Suprapubic skin (tissue), 4 donors: ENCODE measurements at regions not wholly inside any gene's neighbourhood (a gene's known extent, or its start where the extent isn't known, plus 50 kb on each side); places are given as distances from the start of the nearest gene placed in this dataset.

Source experiments
- CTCF ChIP-seq, 2 donors: fragments of 200-600 bp in 1 of 2; fragments of 450-650 bp in 1 of 2; sonication (generic) in 1 of 2; IDR thresholded peaks; one replicate each; pipeline ENCODE4 v1.5.1; 2016 to 2019; ENCODE audit warnings: antibody characterized with exemption in 2 of 2, mild to moderate bottlenecking in 1 of 2, moderate library complexity in 1 of 2
- EP300 ChIP-seq: sonication (generic); formaldehyde crosslinking; IDR thresholded peaks from one replicate; pipeline ENCODE4 v1.6.1; 2017; ENCODE audit warnings: antibody characterized with exemption
- POLR2A ChIP-seq, 2 donors: fragments of 450-650 bp; IDR thresholded peaks; one replicate each; pipeline ENCODE4 v1.6.1; 2017; ENCODE audit warnings: antibody characterized with exemption in 2 of 2, mild to moderate bottlenecking in 2 of 2, moderate library complexity in 2 of 2
- POLR2AphosphoS5 ChIP-seq, 3 donors: sonication (generic); formaldehyde crosslinking; IDR thresholded peaks; one replicate each; pipeline ENCODE4 v1.6.1; 2017; ENCODE audit warnings: antibody characterized with exemption in 3 of 3

GRCh38 chr7:25408012-25408687, 179.9 kb upstream of the NPVF start:
- TF ChIP-seq CTCF (IDR thresholded peaks at IDR 0.05) = no peak
- TF ChIP-seq EP300 = no peak
- no peak for TF ChIP-seq POLR2AphosphoS5 (IDR thresholded peaks at IDR 0.05)
- no peak for TF ChIP-seq POLR2A (IDR thresholded peaks at IDR 0.05)
